GM21529 (cell line): ENCODE measurements at regions not wholly inside any gene's neighbourhood (a gene's known extent, or its start where the extent isn't known, plus 50 kb on each side); places are given as distances from the start of the nearest gene placed in this dataset.

ENCODE experiments used
- ATAC-seq: cut with Tn5 transposase; IDR thresholded peaks from one replicate; pipeline ENCODE4 v1.9.1; 2021; ENCODE audit not compliant: unreplicated experiment

DNA sequence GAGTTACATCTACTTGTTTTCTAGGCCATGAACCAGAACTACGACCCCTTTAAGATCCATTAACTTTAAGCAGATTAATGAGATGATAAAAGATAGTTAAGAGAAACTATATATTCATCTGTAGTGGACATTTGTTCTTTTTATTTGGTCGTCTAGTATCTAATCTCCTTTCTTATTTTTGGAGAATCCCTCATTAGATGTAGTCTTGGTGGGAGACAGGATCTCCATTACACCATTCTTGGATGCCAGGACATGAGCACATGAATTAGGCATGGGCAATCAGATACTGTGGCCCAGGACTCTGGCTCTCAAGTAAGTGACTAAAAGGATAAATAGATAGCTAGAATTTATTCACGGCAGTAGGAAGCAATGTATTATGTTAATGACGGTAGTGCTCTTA is 245.0 kb downstream of the ATP23 start:
- ATAC-seq = no peak

GRCh38 chr12:58186914-58187313 is 245.5 kb downstream of the ATP23 start:
- no peak for ATAC-seq

DNA sequence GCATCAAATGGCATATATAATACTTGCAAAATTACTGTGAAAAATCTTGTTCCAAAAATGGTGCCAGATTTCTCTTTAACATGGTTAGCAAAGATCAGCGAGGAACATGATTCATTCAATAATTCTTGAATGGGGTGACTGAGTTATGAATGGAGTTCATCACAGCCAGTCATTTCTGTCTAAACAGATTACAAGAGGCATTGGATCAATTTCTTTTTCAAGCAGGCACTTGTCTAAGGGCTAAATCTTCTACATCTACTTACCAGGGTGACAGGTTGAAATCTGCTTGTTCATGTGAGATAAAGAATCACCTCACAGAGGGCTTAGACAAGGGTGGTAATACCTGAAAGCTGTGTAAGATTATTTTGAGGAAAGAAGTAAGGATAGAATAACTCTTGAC is 247.7 kb downstream of the ATP23 start:
- no peak for ATAC-seq

DNA sequence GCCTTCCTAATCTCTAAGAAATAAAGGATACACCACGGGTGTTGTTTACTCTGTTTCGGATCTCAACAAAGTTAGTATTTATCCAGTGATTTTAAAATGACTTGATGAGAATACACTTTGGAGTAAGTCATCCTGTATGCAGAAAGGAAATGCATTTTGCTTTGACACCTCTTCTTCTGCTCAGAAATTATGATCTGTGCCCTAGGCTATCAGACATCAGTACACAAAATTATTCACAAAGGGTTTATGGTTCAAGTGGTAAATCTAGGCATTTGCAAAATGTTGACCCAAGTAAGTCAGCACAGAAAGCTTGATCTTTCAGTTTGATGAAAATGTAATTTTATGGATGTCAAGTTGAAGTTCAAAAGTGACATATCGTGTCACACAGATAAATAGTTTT is 248.5 kb downstream of the ATP23 start:
- ATAC-seq = no peak

GRCh38 chr12:58190618-58191017 is 249.3 kb downstream of the ATP23 start:
- ATAC-seq = no peak

- ATAC-seq = no peak
Measured at GRCh38 chr12:58196971-58197370, 255.6 kb downstream of the ATP23 start.

- no peak for ATAC-seq
Measured at GRCh38 chr12:58202933-58203718, 261.8 kb downstream of the ATP23 start.

GRCh38 chr12:58204071-58204470 is 262.7 kb downstream of the ATP23 start:
- no peak for ATAC-seq

DNA sequence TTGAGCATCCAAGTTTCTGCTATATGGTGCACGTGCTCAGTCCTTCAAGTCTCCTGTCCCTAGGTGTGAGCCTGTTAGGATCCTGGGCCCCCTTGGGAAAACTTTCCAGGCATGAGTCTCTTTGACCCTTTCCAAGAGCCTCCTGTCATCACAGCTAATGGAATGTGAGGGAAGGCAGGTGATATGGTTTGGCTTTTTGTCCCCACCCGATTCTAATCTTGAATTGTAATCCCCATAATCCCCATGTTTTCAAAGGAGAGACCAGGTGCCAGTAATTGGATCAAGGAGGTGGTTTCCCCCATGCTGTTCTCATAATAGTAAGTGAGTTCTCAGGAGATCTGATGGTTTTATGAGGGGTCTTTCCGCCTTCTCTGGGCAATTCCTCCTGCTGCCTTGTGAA is 265.5 kb downstream of the ATP23 start:
- no peak for ATAC-seq

DNA sequence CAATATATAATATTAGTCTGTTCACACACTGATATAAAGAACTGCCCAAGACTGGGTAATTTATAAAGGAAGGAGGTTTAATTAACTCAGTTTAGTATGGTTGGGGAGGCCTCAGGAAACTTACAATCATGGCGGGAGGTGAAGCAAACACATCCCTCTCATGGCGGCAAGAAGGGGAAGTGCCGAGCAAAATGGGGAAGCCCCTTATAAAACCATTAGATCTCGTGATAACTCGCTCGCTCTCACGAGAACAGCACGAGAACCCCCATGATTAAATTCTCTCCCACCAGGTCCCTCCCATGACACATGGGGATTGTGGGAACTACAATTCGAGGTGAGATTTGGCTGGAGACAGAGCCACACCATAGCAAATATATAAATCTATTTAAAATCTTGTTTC is 269.8 kb downstream of the ATP23 start:
- no peak for ATAC-seq

DNA sequence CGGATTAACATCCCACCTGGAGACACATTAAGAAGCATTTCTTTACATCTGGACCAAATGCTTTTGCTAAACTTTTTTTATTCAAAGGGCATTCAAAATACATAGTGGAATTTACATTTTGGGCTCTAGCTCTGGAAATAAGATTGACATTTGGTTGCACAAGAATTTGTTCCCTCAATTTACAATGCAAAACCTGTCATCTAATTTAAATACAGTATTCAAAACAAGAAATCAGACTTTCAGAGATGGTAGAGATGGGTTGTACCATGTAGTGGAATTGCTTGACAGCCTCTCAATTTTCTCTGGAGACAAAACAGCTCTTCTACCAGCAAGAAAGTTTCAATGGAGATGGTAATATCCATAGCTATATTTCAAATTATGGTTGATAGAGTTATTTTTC is 275.8 kb downstream of the ATP23 start:
- no peak for ATAC-seq

DNA sequence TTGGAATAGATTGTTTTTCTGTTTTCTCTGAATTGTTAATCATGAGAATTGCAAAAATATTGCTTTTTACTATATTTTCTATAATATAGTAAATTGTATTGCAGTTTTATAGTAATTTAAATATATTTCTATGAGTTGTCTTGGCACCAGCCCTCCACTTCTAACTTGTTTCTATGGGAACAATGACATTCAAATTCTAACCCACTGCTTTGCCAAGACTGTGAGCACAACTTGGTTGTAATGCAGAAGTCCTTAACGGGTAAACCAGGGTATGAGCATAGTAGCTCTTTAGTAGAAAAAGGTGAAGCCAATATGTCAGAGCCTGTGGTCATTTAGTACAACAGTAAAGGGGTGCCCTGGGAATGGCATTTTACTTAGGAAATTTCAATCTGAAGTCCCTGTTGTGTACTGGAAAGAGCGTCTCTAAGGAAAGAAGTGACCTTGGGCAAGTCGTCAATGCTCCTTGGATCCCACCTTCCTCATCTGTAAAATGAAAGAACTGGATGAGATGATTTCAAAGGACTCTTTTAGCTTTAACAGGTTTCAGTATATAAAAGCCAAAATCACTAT is 283.3 kb downstream of the ATP23 start:
- no peak for ATAC-seq

DNA sequence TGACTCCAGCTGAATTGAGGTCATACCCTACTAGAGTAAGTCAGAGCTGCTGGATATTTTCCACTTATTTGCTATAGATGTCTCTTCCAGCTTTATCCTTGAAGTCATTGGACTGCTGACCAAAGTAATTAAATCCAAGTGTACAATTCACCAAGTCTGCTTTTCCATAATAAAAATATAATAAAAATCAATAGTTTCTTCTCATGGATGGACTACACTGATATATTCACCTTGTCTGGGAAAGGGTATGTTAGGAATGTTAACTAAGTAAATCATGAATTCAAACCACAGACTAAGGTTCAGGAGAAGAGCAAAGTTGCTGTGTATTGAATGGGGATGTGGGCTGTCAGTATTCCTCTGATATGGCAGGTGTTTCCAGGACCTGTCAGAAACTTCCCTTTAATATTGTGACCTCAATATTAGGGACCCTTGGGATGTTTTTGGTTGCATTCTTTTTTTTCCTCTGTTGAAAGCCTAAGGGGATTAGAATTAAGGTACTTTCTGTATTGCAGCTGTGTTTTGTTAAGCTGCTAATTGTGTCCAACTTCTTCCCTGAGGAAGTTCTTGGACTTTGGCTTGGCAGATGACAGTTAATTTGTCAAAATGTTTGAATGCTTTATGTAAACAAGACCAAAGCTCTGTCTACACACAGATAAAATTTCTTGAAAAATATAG is 284.0 kb downstream of the ATP23 start:
- no peak for ATAC-seq

- no peak for ATAC-seq
Measured at GRCh38 chr12:58233886-58234285, 292.5 kb downstream of the ATP23 start.

DNA sequence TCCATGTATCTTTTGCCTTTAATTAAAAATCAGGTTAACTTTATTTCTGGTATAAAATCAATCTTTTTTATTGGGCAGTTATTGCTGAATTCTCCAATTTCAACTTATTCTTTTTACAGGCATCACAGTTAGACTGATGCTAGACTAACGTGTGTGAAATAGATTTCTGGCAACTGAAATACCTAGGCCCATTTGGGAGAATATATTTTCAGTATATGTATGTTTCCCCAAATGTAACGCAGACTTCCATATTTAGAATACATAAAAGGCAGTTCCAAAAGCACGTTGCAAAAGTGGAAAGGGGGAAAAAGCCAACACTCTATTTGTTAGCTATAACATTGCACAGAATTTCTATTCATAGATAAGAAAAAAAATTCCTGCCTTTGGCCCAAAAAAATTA is 297.0 kb downstream of the ATP23 start:
- no peak for ATAC-seq

GRCh38 chr12:58241099-58241498 is 299.7 kb downstream of the ATP23 start:
- no peak for ATAC-seq

DNA sequence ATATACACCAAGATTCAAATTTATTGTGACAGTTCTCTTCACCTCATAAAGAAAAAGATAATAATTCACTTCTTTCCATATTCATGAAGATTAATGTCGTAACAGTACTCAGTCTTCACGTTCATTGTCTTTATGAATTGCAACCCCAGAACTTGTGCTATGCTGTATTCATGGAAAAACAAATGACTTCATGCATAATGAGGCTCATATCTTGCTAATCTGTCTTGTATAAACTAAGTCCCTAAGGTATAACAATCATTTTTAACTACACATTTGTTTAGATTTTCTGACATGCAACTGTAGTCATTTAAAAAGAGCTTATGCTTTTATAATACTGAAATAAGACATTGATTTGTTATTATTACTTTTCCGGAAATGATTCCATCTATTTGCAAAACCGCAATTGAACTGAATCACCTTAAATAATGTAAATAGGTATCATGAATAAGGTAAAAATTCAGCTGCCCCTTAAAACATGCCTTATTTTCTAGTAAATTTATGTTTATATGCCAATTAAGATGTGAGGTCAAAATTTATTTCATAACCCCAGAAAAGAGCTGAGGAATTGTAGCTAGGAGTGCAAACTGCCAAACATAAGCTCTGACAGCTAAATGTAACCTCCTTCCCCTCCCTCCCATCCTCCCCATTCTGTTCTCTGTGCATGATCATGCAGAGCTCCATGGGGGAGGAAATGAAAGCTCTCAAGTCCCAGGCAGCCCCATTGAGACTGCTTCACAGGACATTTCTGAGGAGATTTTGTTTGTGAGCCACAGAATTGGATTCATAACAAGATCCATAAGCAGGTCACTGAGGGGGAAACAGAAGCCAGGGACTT is 301.6 kb downstream of the ATP23 start:
- no peak for ATAC-seq

- no peak for ATAC-seq
Measured at GRCh38 chr12:58247633-58248032, 306.3 kb downstream of the ATP23 start.

GRCh38 chr12:58248599-58248998 is 307.2 kb downstream of the ATP23 start:
- no peak for ATAC-seq

DNA sequence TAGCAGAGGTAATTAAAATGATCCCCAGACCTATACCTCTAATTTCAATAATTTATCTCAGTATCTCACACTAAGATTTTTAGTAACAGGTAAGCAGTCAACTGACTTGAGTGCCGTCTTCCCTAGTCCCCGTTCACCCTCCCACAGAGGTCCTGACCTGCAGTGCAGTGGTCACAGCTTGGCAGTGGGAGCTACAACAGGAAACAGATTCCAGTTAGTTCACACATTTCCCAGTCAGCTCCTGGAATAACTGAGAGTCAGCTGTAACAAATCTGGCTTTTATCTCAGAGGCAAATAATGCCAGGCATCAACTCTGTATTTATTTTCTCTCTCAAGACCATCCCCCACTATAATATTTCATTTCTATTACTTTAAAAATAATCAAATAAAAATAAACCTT is 308.2 kb downstream of the ATP23 start:
- no peak for ATAC-seq

- no peak for ATAC-seq
Measured at GRCh38 chr12:58250077-58250476, 308.7 kb downstream of the ATP23 start.
